Nephron progenitor cell (in vitro differentiated cells): ENCODE measurements at regions not wholly inside any gene's neighbourhood (a gene's known extent, or its start where the extent isn't known, plus 50 kb on each side); places are given as distances from the start of the nearest gene placed in this dataset.

Experiments
- DNase-seq: peaks from one replicate; pipeline ENCODE4 v3.0.0; 2021
- H3K27ac Mint-ChIP-seq: 2 replicates; pipeline ENCODE4 v1.8.0; 2021; ENCODE audit warnings: mild to moderate bottlenecking, moderate library complexity, mixed read lengths
- H3K27me3 Mint-ChIP-seq: 2 replicates; pipeline ENCODE4 v1.8.0; 2021; ENCODE audit warnings: mild to moderate bottlenecking, low read depth, mixed read lengths; ENCODE audit not compliant: poor library complexity
- H3K36me3 Mint-ChIP-seq: 2 replicates; pipeline ENCODE4 v1.8.0; 2021; ENCODE audit warnings: low read depth, mixed read lengths
- H3K4me1 Mint-ChIP-seq: 2 replicates; pipeline ENCODE4 v1.8.0; 2021; ENCODE audit warnings: mixed read lengths
- H3K4me3 Mint-ChIP-seq: 2 replicates; pipeline ENCODE4 v1.8.0; 2021; ENCODE audit warnings: mild to moderate bottlenecking, moderate library complexity, mixed read lengths
- H3K9me3 Mint-ChIP-seq: 2 replicates; pipeline ENCODE4 v1.8.0; 2021; ENCODE audit warnings: mild to moderate bottlenecking, moderate library complexity, mixed read lengths
- TF ChIP-seq, protein P1 (sequence below): fragments of 200-600 bp; sonication (generic); IDR thresholded peaks from 2 replicates; pipeline ENCODE4 v1.5.0; 2021; ENCODE audit warnings: antibody characterized with exemption

DNA sequence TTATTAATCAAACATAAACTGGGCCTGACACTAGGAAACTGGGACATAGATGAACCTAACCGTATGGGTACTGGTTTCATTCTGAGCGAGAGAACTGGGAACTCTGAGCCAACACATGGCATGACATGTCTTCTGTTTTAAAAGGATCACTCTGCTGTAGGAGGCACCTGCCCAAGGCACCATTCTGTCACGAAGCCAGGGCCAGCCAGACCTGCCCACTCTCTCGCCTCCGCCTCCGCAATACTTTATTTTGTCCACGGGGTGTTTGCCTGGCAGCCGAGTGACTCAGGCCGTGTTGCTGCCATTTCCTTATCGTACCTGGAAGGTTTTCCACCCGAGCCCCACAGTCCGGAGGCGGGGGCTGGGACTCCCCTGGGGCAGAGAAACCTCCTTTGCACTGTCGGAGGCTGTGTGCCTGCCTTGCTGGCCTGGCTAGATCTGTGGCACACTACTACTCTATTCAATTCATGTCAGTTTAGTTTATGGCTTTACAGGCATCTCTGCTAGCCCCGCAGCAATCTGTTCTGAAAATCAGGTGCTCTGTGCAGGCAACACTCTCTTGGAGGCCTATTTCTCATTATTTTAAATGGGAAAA lies 120.4 kb upstream of the ACKR3 start:
- no peaks in the 10 kb centered on the region for H3K36me3 Mint-ChIP-seq
- DNase-seq, result no peak
- peaks cover 9% of the 10 kb centered on the region for H3K27me3 Mint-ChIP-seq
- peak overlapping the region; percentile 77 for H3K27ac Mint-ChIP-seq
- TF ChIP-seq, protein P1, sequence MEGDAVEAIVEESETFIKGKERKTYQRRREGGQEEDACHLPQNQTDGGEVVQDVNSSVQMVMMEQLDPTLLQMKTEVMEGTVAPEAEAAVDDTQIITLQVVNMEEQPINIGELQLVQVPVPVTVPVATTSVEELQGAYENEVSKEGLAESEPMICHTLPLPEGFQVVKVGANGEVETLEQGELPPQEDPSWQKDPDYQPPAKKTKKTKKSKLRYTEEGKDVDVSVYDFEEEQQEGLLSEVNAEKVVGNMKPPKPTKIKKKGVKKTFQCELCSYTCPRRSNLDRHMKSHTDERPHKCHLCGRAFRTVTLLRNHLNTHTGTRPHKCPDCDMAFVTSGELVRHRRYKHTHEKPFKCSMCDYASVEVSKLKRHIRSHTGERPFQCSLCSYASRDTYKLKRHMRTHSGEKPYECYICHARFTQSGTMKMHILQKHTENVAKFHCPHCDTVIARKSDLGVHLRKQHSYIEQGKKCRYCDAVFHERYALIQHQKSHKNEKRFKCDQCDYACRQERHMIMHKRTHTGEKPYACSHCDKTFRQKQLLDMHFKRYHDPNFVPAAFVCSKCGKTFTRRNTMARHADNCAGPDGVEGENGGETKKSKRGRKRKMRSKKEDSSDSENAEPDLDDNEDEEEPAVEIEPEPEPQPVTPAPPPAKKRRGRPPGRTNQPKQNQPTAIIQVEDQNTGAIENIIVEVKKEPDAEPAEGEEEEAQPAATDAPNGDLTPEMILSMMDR, result no peak
- no peak overlapping the region for H3K4me3 Mint-ChIP-seq
- peaks cover 61% of the 10 kb centered on the region for H3K4me1 Mint-ChIP-seq
- peaks cover 5% of the 10 kb centered on the region for H3K9me3 Mint-ChIP-seq

DNA sequence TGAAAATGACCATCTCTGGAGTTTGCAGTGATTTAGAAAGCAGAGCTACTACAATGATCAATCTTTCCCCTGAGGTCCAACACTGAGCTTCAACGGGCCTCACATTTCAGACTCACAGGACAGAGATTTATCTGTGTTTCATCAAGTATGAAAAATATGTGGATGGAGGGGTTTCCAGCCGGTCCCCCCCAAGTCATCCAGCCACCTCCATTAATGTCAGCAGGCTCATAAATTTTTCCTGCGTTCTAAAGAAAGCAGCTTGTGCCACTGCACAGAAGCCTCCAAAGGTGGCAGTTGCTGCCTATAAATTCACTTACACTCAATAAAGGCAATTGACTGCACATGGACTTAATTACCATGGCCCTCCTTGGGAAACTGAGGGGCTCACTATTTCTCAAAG lies 117.4 kb upstream of the ACKR3 start:
- H3K4me3 Mint-ChIP-seq, result no peak overlapping the region
- no peak overlapping the region for H3K27ac Mint-ChIP-seq
- H3K36me3 Mint-ChIP-seq, result peaks cover 10% of the 10 kb centered on the region
- TF ChIP-seq, protein P1, result no peak
- H3K9me3 Mint-ChIP-seq, result peaks cover 5% of the 10 kb centered on the region
- peaks cover 12% of the 10 kb centered on the region for H3K27me3 Mint-ChIP-seq
- H3K4me1 Mint-ChIP-seq, result peaks cover 62% of the 10 kb centered on the region
- DNase-seq, result peak; percentile 37

DNA sequence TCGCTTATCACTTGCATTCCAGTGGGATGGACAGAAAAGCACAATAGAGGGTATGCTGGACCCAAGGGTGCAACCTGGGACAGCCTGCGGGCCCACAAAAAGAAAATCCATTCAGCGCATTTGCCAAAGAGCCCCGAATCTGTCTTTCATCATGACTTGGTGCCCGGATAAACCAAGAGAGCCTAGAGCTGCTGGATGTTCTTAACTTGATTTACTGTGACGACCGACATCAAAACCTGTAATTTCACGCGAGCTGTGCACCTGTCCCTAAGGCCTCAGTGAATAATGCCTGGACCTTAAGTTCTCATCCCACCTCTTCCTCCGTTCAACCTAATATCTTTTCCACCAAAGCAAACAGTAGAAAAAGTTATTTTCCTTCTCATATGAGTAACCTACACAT lies 115.5 kb upstream of the ACKR3 start:
- Mint-ChIP-seq H3K27me3 (peaks cover 14% of the 10 kb centered on the region), H3K27ac (no peak overlapping the region), H3K9me3 (peaks cover 21% of the 10 kb centered on the region), H3K4me3 (no peak overlapping the region), H3K4me1 (peaks cover 55% of the 10 kb centered on the region), H3K36me3 (peaks cover 22% of the 10 kb centered on the region)
- no peak for DNase-seq
- TF ChIP-seq, protein P1, result no peak

DNA sequence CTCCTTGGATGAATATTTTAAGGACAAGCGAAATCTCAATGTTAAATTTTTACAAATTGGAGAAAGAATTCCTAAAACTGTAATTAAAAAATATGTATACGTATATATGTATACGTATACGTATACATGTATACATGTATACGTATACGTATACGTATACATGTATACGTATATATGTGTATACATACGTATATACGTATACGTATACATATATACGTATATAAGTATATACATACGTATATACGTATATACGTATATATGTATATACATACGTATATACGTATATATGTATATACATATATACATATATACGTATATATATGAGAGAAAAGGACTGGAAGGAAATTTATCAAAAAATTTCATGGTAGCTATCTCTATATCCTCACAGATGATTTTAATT lies 110.2 kb upstream of the ACKR3 start:
- Mint-ChIP-seq H3K9me3 (peaks cover 34% of the 10 kb centered on the region), H3K36me3 (peaks cover 46% of the 10 kb centered on the region), H3K4me1 (peaks cover 16% of the 10 kb centered on the region), H3K27me3 (peaks cover 11% of the 10 kb centered on the region), H3K4me3 (no peak overlapping the region), H3K27ac (no peak overlapping the region)
- DNase-seq, result no peak
- TF ChIP-seq, protein P1, result no peak

DNA sequence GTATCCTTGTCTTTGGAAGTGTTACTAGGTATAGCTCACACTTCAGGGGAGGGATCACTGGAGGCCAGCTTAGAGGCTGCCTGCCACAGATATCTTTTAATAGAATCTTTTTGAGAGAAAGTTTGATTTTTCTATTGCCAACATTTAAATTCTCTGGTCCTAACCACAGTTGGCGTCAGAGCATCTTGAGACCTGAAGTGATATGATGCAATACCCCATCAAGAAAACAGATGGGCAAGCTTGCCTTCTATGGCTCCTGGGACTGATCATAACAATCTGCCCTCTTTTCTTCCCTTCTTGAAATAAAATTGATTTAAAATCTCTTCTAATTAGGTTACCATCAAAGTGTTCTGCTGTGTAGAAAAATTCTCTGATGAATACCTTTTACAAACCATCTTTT lies 105.5 kb upstream of the ACKR3 start:
- Mint-ChIP-seq H3K27ac (no peak overlapping the region), H3K4me3 (no peak overlapping the region), H3K9me3 (peaks cover 51% of the 10 kb centered on the region), H3K4me1 (no peaks in the 10 kb centered on the region), H3K36me3 (peaks cover 57% of the 10 kb centered on the region), H3K27me3 (peaks cover 7% of the 10 kb centered on the region)
- no peak for DNase-seq
- TF ChIP-seq, protein P1, result no peak
